ENCODE measurements at regions not wholly inside any gene's neighbourhood (a gene's known extent, or its start where the extent isn't known, plus 50 kb on each side); places are given as distances from the start of the nearest gene placed in this dataset.

- DNase-seq (ENCODE audit: low spot score): no peak
Observed at GRCh38 chr1:234536741-234537140, 57.8 kb upstream of the TARBP1 start.

- peak; percentile 51 for DNase-seq (ENCODE audit: low spot score)
Observed at GRCh38 chr1:234535763-234536515, 57.0 kb upstream of the TARBP1 start.

GRCh38 chr1:234535218-234535617, 56.2 kb upstream of the TARBP1 start:
- DNase-seq (ENCODE audit: low spot score): no peak

GRCh38 chr1:234533975-234534876, 55.2 kb upstream of the TARBP1 start:
- peak; percentile 84 for DNase-seq (ENCODE audit: low spot score)

- peak; percentile 62 for DNase-seq (ENCODE audit: low spot score)
Observed at GRCh38 chr1:234533034-234533891, 54.3 kb upstream of the TARBP1 start.

GRCh38 chr1:234532503-234532922, 53.5 kb upstream of the TARBP1 start:
- DNase-seq (ENCODE audit: low spot score): peak; percentile 59

- no peak for DNase-seq (ENCODE audit: low spot score)
Observed at GRCh38 chr1:234531151-234531635, 52.2 kb upstream of the TARBP1 start.

GRCh38 chr1:234530672-234531071, 51.7 kb upstream of the TARBP1 start:
- no peak for DNase-seq (ENCODE audit: low spot score)

- no peak for DNase-seq (ENCODE audit: low spot score)
Observed at GRCh38 chr1:234529950-234530237, 50.9 kb upstream of the TARBP1 start.

GRCh38 chr1:234529095-234529949, 50.3 kb upstream of the TARBP1 start:
- DNase-seq (ENCODE audit: low spot score): no peak

Data from putamen (tissue), 1 donor.